Motor neuron (in vitro differentiated cells): ENCODE measurements at regions not wholly inside any gene's neighbourhood (a gene's known extent, or its start where the extent isn't known, plus 50 kb on each side); places are given as distances from the start of the nearest gene placed in this dataset.

Source experiments
- ATAC-seq, 8 experiments: fragments of 200-7000 bp; cut with Tn5 transposase; replicated peaks in 6 of 8; 2 replicates each; pipeline ENCODE4 v1.8.0; 2021; ENCODE audit warnings: mild to moderate bottlenecking in 8 of 8, moderate library complexity in 8 of 8
- H3K27ac ChIP-seq, 2 donors: fragments of 250-450 bp; sonication (Bioruptor Pico); 2 replicates each; pipeline ENCODE4 v1.9.0; 2021; ENCODE audit warnings: antibody characterized with exemption in 2 of 2, mild to moderate bottlenecking in 2 of 2, moderate library complexity in 1 of 2
- H3K4me1 ChIP-seq, 2 donors: fragments of 250-450 bp; sonication (Bioruptor Pico); replicated peaks in 1 of 2; 2 replicates each; pipeline ENCODE4 v1.6.1; 2021; ENCODE audit warnings: antibody characterized with exemption in 2 of 2, mild to moderate bottlenecking in 2 of 2, moderate library complexity in 1 of 2
- H3K4me3 ChIP-seq, 5 donors: fragments of 250-450 bp; sonication (Bioruptor Pico); 2 replicates each; pipeline ENCODE4 v1.9.0; 2021; ENCODE audit warnings: antibody characterized with exemption in 5 of 5, mild to moderate bottlenecking in 5 of 5, moderate library complexity in 4 of 5
- WGBS, 10 experiments: fragments of 450-650 bp; shearing (Covaris generic); methylation state at CpG; one replicate each; pipeline ENCODE4 v1.0.0; 2022; 5-methylcytosine and 5-hydroxymethylcytosine counted together
- in situ Hi-C, 9 experiments: fragments of 400-800 bp; cut with MboI; loops; one replicate each; pipeline ENCODE4 v1.15.0; 2021; ENCODE audit warnings: low sequenced_read_pairs in 9 of 9, low pct_unique_long_range_greater_than_20kb in 2 of 9; ENCODE audit not compliant: unreplicated experiment in 9 of 9

DNA sequence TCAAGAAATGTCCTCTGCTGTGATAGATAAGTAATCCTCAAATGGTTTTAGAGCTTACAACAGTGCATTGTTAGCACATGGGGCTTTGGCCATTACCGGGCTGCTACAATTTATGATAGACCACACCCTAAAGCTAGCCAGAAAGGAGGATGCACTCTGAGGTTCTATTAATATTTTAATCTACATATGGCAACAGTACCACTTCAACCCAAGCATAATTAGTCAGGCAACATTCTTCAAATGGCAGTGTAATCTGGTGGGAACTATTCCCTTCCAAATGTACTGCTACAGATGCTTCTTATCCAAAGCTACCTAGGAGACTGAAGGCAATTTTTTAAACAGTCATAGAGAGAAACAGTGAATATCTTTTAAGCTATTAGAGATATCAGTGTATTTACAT, 697.6 kb downstream of the KCNA4 start:
- Histone ChIP-seq H3K4me3 (no peak overlapping the region), H3K27ac (no peak overlapping the region), H3K4me1 (no peaks in the 10 kb centered on the region)
- 0 to 100% (median 48%) methylated on average over 1 of the region's 1 CpG; no CpG with 5 or more reads in 2 of the 10 experiments for WGBS, 10 experiments
- in situ Hi-C loops, result no loop called here
- ATAC-seq, result peak in 3 of 8 experiments; percentile 60 to 90 (median 62)

DNA sequence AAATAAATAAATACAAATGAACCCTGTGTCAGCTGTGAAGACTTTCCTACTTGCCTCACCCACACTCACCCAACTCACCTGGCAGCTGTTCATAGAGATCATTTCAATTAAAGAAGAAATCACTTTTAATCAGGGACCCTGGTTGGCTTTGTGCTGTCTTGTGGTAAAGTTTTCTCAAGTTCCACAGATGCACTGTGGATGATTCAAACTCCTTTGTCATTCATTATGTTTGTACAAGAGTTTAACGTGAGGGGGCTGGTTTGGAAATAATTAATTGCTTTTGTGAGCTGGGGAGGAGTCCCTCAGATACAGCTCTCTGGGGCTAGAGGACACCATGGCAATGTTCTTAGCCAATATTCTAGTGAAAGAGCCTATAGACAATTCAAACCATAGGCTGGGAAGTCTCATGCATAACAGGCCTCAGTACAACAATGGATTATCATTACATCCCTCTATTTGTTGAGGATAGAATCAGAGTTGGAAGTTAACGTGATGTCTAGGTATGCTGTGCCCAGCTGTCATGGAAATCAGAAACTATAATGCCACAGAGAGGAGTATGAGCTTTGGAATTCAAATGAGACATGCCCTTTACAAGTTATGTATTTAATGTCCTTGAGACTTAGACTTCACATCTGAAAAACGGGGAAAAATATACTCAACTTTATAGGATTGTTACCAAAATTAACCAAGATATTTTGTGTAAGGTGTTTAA, 698.5 kb downstream of the KCNA4 start:
- peak in 1 of 8 experiments; percentile 25 for ATAC-seq
- WGBS, 10 experiments, result 13 to 100% (median 75%) methylated on average over 1 to 3 of the region's 3 CpGs; no CpG with 5 or more reads in 1 of the 10 experiments
- Histone ChIP-seq H3K4me3 (no peak overlapping the region), H3K4me1 (no peaks in the 10 kb centered on the region), H3K27ac (no peak overlapping the region)
- in situ Hi-C loops, result no loop called here

DNA sequence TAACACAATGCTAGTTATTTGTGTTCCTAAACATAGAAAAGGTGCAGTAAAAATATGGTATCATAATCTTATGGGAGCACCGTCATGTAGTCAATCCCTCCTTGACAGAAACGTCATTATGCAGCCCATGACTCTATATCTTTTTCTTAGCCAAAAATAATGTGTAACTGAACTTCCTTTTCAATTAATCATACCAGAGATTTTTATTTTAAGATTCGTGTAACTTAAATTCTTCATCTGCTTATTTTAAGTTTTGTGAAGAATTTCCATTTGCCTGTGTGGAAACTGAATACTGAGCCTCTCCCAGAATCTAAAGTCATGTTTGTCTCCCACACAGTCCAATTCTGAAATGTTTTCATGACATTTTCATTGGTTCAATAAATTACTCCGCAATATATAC, 699.1 kb downstream of the KCNA4 start:
- no peaks in the 10 kb centered on the region for H3K4me1 ChIP-seq
- no peak for ATAC-seq

DNA sequence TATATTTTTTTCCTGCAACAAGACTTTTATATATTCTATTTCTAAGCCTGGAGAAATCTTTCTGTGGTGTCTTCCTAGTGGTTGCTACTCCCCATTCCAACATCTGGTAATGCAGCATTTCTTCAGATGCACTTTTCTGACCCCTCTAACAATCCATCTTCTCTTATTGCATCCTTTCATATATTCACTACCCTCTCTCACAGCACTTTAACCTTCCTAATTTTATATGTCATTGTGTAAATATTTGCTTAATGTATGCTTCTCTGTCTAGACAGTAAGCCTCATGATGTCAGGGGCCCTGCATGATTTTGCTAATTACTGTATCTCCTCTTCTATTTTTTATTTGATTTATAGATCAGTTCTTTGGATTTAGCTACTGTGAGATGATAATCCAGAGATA, 701.6 kb downstream of the KCNA4 start:
- Histone ChIP-seq H3K4me1 (no peaks in the 10 kb centered on the region), H3K4me3 (no peak overlapping the region), H3K27ac (no peak overlapping the region)
- no peak for ATAC-seq
- in situ Hi-C loops, result no loop called here

More for the DNA sequence above, 699.1 kb downstream of the KCNA4 start:
- Histone ChIP-seq H3K4me3 (no peak overlapping the region), H3K27ac (no peak overlapping the region)
- in situ Hi-C loops, result no loop called here
- 30 to 94% (median 84%) methylated on average over 2 to 4 of the region's 4 CpGs; no CpG with 5 or more reads in 1 of the 10 experiments for WGBS, 10 experiments

- no peaks in the 10 kb centered on the region for H3K4me1 ChIP-seq
- WGBS, 10 experiments, result 0 to 100% (median 83%) methylated on average over 1 of the region's 1 CpG; no CpG with 5 or more reads in 1 of the 10 experiments
- in situ Hi-C loops, result no loop called here
- H3K27ac ChIP-seq, result no peak overlapping the region
- no peak for ATAC-seq
- no peak overlapping the region for H3K4me3 ChIP-seq
Observed at GRCh38 chr11:29314211-29314610, 702.6 kb downstream of the KCNA4 start.

DNA sequence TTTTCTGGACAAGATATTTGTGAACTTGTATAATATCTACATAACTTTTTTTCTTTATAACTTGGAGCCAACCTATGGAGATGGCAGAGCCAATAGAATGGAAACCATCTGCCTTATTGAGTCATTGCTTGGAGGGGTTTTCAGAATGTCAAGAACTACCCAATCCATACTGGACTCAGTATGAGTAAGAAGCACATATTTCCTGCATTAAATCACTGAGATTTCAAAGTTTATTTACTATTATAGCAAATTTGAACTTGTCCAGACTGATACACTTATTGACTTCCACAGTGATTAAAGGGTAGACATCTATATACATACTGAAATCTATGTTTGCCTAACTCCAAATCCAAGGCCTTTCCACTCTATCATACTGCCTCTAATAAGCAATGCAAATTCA, 704.0 kb downstream of the KCNA4 start:
- Histone ChIP-seq H3K4me3 (no peak overlapping the region), H3K4me1 (no peaks in the 10 kb centered on the region), H3K27ac (no peak overlapping the region)
- in situ Hi-C loops, result no loop called here
- peak in 1 of 8 experiments; percentile 31 for ATAC-seq

DNA sequence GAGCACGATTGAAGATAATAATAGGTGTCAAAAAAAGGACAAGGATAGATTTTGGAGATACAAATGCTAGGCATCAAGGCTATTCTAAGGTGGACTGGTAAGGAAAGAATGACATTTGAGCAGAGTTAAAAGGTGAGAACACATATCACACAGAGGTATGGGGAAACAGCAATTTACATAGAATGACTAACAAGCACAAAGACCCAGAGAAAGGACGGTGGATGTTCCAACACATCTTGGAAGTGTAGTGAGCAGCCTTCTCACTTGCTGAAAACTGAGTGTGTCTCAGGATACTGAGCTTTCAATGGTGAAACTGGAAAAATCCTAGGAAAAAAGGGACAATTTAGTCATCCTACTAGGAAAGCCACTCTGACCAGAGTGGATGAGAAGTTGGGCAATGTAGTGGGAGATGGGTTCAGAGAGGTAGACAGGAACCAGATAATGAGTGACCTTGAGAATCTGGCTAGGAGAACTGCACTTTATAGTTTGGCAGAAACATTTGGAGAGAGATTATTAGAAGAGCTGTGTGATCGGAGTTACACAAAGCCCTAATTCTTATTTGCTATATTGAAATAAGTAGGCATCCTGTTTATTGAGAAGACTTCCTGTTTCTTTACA, 706.0 kb downstream of the KCNA4 start:
- WGBS, 10 experiments, result 0 to 100% (median 67%) methylated on average over 1 to 3 of the region's 3 CpGs; no CpG with 5 or more reads in 1 of the 10 experiments
- in situ Hi-C loops, result no loop called here
- Histone ChIP-seq H3K4me1 (no peaks in the 10 kb centered on the region), H3K4me3 (no peak overlapping the region), H3K27ac (no peak overlapping the region)
- ATAC-seq, result no peak

DNA sequence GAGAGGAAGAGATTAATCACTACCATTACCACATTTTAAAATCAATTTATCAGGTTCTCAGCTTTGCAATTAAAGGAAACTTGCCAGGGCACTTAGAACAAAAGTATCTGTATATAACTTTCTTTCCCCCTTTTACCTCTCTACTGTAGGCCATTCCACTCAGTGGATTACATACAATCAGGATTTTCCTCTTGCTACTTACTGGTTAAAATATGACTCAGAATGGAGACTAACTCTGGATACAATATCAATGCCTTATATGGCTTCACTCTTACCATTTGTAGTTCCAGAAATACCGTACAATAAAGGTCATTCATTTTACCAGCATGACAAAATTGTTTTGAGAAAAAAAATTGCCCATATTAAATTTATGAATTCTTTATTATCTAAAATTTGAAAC, 706.8 kb downstream of the KCNA4 start:
- no peak overlapping the region for H3K4me3 ChIP-seq
- no peak overlapping the region for H3K27ac ChIP-seq
- no peak for ATAC-seq
- in situ Hi-C loops, result no loop called here
- 0 to 83% (median 45%) methylated on average over 1 of the region's 1 CpG; no CpG with 5 or more reads in 2 of the 10 experiments for WGBS, 10 experiments
- H3K4me1 ChIP-seq, result no peaks in the 10 kb centered on the region

DNA sequence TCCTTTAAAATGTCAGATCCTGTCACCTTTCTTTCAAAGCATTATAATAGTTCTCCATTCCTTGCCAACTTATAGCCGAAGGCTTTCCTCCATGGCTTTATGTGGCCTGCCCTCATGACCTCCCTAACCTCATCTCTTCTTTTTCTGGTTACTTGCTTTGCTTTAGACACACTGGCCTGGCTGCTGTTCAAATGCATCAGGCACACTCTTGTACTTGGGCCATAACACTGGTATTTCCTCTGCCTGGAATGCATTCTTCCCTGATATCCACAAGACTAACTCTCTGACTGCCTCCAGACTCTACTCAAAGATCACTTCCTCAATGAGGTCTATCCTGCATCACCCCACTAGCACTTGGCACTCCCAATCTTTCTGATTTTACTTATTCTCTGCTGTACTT, 710.3 kb downstream of the KCNA4 start:
- no peak overlapping the region for H3K4me3 ChIP-seq
- in situ Hi-C loops, result no loop called here
- ATAC-seq, result no peak
- WGBS, 10 experiments, result 0 to 90% (median 78%) methylated on average over 1 of the region's 1 CpG; no CpG with 5 or more reads in 2 of the 10 experiments
- no peak overlapping the region for H3K27ac ChIP-seq
- no peaks in the 10 kb centered on the region for H3K4me1 ChIP-seq

DNA sequence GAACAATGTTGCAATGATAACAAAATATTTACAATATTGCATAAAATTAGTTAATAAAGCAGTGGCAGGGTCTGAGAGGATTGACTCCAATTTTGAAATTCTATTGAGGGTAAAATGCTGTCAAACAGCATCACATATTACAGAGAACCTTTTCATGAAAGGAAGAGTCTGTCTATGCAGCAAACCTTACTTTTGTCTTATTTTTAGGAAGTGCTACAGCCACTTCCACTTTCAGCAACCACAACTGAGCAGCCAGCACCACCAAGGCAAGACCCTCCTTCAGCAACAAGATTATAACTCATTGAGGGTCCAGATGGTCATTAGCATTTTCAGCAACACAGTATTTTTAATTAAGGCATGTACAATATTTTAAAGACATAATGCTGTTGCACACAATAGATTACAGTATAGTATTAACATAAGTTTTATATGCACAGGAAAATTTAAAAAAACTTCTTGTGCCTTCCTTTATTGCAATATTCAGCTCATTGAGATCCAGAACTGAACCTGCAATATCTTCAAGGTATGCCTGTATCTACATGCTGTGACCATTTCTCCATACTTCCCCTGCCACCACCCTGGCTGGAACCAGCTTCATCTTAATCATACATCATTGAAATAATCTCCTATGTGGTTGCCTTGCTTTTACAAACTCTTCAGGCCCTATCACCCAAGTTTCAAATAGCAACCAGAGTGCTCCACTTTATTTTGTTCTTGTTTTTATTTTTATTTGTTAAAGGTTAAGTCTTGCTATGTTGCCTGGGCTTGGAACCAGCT, 711.2 kb downstream of the KCNA4 start:
- in situ Hi-C loops, result no loop called here
- H3K4me3 ChIP-seq, result no peak overlapping the region
- no peaks in the 10 kb centered on the region for H3K4me1 ChIP-seq
- no peak for ATAC-seq
- no peak overlapping the region for H3K27ac ChIP-seq

DNA sequence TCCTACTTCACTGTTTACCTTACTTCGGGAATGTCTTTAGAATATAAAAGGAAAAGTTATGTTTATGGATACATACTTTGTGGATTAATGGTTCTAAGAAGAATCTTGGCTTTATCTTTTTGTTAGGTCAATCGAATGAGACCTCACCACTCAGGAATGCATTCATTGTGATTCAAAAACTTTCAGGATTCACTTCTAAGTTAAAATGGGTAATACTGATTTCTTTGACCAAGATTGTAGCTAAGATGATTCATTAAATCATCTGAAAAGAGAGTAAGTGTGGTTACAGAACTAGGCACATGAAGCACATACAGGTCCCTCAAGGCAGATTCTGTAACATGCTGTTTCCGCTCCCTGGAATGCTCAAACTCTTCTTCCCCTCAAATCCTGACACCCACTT, 716.4 kb downstream of the KCNA4 start:
- no peak for ATAC-seq
- 8 to 72% (median 46%) methylated on average over 1 to 3 of the region's 3 CpGs for WGBS, 10 experiments
- Histone ChIP-seq H3K4me3 (no peak overlapping the region), H3K27ac (no peak overlapping the region), H3K4me1 (no peaks in the 10 kb centered on the region)
- in situ Hi-C loops, result no loop called here

- Histone ChIP-seq H3K4me1 (no peaks in the 10 kb centered on the region), H3K27ac (no peak overlapping the region), H3K4me3 (no peak overlapping the region)
- 43 to 100% (median 100%) methylated on average over 1 of the region's 1 CpG; no CpG with 5 or more reads in 1 of the 10 experiments for WGBS, 10 experiments
- no peak for ATAC-seq
- in situ Hi-C loops, result no loop called here
Observed at GRCh38 chr11:29296680-29297079, 720.1 kb downstream of the KCNA4 start.

DNA sequence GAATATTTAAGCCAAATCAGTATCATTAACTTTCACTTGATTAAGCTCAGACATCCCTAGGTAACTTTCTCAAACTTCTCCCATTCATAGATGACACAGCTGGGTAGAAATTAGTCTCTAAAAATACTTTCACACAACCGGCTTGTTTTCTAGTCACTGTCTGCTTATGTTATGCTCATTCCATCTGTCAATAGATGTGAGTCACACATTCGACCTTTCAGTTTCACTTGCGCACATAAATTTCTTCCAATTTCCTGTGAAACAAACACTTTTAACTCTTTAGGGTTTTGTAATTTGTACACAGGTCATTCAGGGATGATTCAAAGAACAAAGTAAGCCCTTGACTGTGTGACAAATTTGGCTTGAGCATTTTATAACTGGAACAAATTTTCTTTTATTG, 723.0 kb downstream of the KCNA4 start:
- Histone ChIP-seq H3K4me3 (no peak overlapping the region), H3K4me1 (no peaks in the 10 kb centered on the region), H3K27ac (no peak overlapping the region)
- in situ Hi-C loops, result no loop called here
- WGBS, 10 experiments, result 0 to 70% (median 46%) methylated on average over 2 to 3 of the region's 3 CpGs; no CpG with 5 or more reads in 1 of the 10 experiments
- peak in 3 of 8 experiments; percentile 12 to 86 (median 79) for ATAC-seq
